Fibroblast of gingiva (primary cell): ENCODE measurements at regions not wholly inside any gene's neighbourhood (a gene's known extent, or its start where the extent isn't known, plus 50 kb on each side); places are given as distances from the start of the nearest gene placed in this dataset.

Experiments
- DNase-seq: peaks from one replicate; pipeline ENCODE4 v3.0.0-alpha.2; 2011; ENCODE audit warnings: low read depth

GRCh38 chr1:78360584-78360983 lies 130.2 kb upstream of the PTGFR start:
- DNase-seq, result peak; percentile 45

GRCh38 chr1:78367700-78368099 lies 123.1 kb upstream of the PTGFR start:
- DNase-seq, result no peak

GRCh38 chr1:78369546-78369945 lies 121.2 kb upstream of the PTGFR start:
- DNase-seq, result peak; percentile 53

GRCh38 chr1:78370356-78370755 lies 120.4 kb upstream of the PTGFR start:
- DNase-seq, result peak; percentile 55

- peak; percentile 87 for DNase-seq
Observed at GRCh38 chr1:78370779-78371482, 119.8 kb upstream of the PTGFR start.

DNA sequence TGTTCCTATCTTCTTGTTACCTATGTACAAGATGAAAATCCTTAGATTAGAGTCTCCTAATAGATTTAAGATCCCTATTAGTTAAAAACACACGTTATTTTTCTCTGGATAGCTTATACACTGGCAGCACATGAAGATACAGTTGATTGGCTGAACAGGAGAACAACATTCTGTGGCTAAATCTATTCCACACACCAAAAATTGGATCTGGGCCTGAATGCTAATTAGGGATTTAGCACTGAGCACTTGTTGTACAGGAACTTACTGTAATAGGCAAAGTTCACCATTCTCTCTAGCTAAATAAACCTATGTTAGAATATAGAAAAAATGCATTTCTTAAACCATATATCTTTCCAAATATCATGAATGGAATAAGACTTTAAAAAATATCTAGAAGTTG lies 117.1 kb upstream of the PTGFR start:
- no peak for DNase-seq

- peak; percentile 70 for DNase-seq
Observed at GRCh38 chr1:78375996-78376395, 114.8 kb upstream of the PTGFR start.

DNA sequence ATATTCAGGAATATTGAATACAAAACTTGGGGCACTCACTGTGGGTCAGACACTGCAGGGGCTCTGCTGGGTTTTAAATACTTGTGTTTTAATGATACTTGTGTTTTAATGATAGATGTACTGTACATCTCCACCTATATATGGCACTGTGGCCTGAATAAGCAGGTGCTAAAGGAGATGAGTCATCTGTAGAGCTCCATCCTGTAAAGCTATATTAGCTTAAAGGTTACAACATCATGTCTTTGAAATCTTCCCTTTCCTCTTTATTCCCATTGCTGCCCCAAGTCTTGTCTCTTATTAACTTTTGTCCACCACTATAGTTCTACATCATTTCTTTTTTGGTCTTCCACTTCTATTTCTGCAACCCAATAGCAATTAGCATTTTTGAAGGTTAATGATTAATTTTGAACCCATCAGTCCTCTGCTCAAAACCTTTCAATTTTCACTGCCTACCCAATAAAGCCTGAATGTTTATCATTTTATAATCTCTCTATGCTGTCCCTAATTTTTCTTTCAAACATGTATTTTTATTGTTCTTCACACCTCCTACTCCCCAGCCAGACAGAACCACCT lies 113.3 kb upstream of the PTGFR start:
- DNase-seq, result peak; percentile 3

GRCh38 chr1:78383923-78384322 lies 106.9 kb upstream of the PTGFR start:
- DNase-seq, result no peak

DNA sequence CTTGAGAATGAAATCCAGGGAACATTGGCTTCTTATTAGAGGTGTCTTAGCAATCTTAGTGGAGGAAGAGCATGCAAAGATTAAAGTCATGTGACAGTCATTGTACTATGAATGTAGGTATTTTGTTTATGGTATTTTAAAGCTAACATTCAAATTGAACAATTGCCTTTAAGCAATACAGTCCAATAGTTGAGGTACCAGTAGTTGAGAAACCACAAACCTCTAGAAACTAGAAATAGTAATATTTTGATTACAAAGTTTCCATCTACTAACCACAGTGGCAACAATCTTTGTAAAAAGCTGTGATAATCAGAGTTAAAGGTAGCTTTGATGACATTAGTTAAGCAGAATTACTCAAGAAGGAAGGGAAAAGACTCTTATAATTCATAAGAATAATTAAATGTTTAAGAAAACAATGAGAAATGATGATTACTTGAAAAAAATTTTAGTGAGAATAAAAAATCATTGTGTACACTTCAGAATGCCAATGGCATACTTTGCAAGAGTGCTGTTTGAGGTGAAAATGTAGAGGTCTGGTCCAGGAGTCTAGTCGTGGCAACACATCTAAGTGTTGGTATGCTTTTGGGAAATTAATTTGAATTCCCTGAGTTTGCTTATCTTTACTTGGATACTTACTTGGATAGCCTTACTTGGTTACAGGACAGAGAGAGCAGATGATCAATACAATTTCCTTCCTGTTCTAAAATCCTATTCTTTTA lies 104.9 kb upstream of the PTGFR start:
- DNase-seq, result no peak

- DNase-seq, result no peak
Observed at GRCh38 chr1:78387201-78387600, 103.6 kb upstream of the PTGFR start.

- no peak for DNase-seq
Observed at GRCh38 chr1:78387871-78388270, 102.9 kb upstream of the PTGFR start.

- DNase-seq, result no peak
Observed at GRCh38 chr1:78388275-78388674, 102.5 kb upstream of the PTGFR start.

DNA sequence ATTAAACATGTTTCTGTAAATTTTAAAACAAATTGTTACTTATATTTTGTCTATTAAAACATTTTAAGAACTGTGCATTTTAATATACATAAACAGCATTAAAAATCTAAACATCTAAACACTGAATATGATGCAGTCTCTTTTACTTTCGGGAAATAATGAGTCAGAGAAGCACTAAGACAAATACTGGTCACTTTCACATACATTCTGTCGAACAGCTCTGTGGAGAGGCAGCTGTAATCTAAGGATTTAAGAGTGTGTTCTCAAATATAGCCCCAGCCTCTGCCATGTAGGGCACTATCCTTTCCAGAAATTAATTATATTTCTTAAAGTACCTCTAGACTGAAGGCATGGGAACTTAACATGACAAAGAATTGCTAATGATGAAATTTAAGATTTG lies 89.6 kb upstream of the PTGFR start:
- no peak for DNase-seq

DNA sequence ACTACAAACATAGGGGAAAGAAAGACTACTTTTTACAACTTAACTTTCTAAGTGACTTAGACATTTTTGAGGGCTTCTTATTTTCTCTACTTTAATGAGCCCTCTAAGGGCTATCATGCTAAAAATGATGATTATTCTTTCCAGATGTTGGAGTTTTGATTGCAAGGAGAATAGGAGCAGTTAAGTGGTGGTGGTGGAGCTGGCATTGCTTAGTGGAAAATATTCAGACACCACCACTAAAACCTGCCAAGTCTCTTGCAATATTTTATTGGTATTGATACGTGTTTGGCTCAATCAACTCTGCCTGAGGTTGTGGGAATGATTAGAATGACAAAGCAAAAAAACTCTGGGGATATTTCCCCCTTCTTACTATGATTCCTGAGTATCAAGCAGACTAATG lies 82.6 kb upstream of the PTGFR start:
- peak; percentile 94 for DNase-seq

DNA sequence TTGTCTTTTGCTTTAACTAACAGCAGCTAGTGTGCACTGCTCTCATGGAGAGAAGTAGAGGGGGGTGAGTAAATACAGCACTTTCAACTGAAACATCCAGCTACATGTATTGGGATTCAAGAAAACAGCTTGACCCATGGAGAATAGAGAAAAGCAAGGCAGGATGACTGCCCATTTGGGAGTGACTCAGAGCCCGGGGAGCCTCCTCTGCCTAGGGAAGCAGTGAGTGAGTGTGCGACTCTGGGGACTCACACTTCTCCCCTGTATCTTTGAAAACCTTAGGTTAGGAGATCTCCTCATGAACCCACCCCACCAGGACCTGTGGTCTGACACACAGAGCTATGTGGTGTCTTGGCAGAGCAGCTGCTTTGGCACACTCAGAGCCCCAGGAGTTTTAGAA lies 82.0 kb upstream of the PTGFR start:
- DNase-seq, result peak; percentile 78

DNA sequence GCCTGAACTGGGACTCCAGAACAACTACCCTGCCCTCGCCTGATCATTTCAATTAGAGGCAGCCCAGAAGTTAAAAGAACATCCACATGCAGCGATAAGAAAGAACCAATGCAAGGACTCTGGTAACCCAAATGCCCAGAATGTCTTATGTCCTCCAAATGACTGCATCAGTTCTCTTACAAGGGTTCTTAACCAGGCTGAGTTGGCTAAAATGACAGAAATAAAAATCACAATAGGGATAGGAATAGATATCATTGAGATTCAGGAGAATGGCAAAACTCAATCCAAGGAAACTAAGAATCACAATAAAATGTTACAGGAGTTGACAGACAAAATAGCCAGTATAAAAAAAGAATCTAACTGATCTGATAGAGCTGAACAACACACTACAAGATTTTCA lies 80.1 kb upstream of the PTGFR start:
- peak; percentile 8 for DNase-seq

DNA sequence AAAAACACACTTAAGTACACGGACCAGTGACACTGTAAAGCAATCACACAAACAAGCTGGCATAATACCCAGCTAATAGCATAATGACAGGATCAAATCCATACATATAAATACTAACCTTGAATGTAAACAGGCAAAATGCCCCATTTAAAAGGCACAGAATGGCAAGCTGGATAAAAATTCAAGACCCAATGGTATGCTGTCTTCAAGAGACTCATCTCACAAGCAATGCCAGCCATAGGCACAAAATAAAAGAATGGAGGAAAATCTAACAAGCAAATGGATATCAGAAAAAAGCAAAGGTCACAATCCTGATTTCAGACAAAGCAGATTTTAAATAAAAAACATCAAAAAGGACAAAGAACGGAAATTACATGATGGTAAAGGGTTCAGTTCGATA lies 79.1 kb upstream of the PTGFR start:
- no peak for DNase-seq

GRCh38 chr1:78415165-78415564 lies 75.6 kb upstream of the PTGFR start:
- no peak for DNase-seq

GRCh38 chr1:78419309-78419708 lies 71.5 kb upstream of the PTGFR start:
- DNase-seq, result peak; percentile 95

- no peak for DNase-seq
Observed at GRCh38 chr1:78420181-78420580, 70.6 kb upstream of the PTGFR start.

- DNase-seq, result no peak
Observed at GRCh38 chr1:78420688-78421087, 70.1 kb upstream of the PTGFR start.

- no peak for DNase-seq
Observed at GRCh38 chr1:78424720-78425119, 66.1 kb upstream of the PTGFR start.
